ENCODE measurements at regions not wholly inside any gene's neighbourhood (a gene's known extent, or its start where the extent isn't known, plus 50 kb on each side); places are given as distances from the start of the nearest gene placed in this dataset.

GRCh38 chr9:71183251-71183650 is 61.8 kb upstream of the TRPM3 start:
- no peak overlapping the region for H3K27ac ChIP-seq (ENCODE audit: low read depth, low read length)
- H3K4me3 ChIP-seq (ENCODE audit: low read length) = no peak overlapping the region
- H3K9me3 ChIP-seq (ENCODE audit: insufficient read depth, low read depth, low read length) = no peaks in the 10 kb centered on the region
- no peaks in the 10 kb centered on the region for H3K27me3 ChIP-seq (ENCODE audit: insufficient read depth, low read length)
- no peaks in the 10 kb centered on the region; the same call in 1 of the 2 replicates for H3K4me1 ChIP-seq (ENCODE audit: insufficient read depth, low read length)
- 97% methylated on average over 3 of the region's 3 CpGs for WGBS
- H3K9ac ChIP-seq (ENCODE audit: low read depth, low read length) = no peak overlapping the region
- H3K36me3 ChIP-seq (ENCODE audit: insufficient read depth, low read length) = no peaks in the 10 kb centered on the region

GRCh38 chr9:71179183-71179582 is 57.8 kb upstream of the TRPM3 start:
- Histone ChIP-seq H3K27me3 (ENCODE audit: insufficient read depth, low read length) (no peaks in the 10 kb centered on the region), H3K4me1 (ENCODE audit: insufficient read depth, low read length) (no peaks in the 10 kb centered on the region), H3K4me3 (ENCODE audit: low read length) (no peak overlapping the region), H3K9me3 (ENCODE audit: insufficient read depth, low read depth, low read length) (no peaks in the 10 kb centered on the region), H3K27ac (ENCODE audit: low read depth, low read length) (no peak overlapping the region), H3K9ac (ENCODE audit: low read depth, low read length) (no peak overlapping the region), H3K36me3 (ENCODE audit: insufficient read depth, low read length) (no peaks in the 10 kb centered on the region)
- WGBS = 95% methylated on average over 3 of the region's 3 CpGs

GRCh38 chr9:71177901-71178300 is 56.5 kb upstream of the TRPM3 start:
- no peak overlapping the region for H3K4me3 ChIP-seq (ENCODE audit: low read length)
- H3K9me3 ChIP-seq (ENCODE audit: insufficient read depth, low read depth, low read length) = no peaks in the 10 kb centered on the region
- H3K27me3 ChIP-seq (ENCODE audit: insufficient read depth, low read length) = no peaks in the 10 kb centered on the region
- WGBS = 100% methylated on average over 1 of the region's 3 CpGs
- no peak overlapping the region for H3K27ac ChIP-seq (ENCODE audit: low read depth, low read length)
- no peaks in the 10 kb centered on the region; the same call in 1 of the 2 replicates for H3K4me1 ChIP-seq (ENCODE audit: insufficient read depth, low read length)
- H3K9ac ChIP-seq (ENCODE audit: low read depth, low read length) = no peak overlapping the region
- H3K36me3 ChIP-seq (ENCODE audit: insufficient read depth, low read length) = no peaks in the 10 kb centered on the region

GRCh38 chr9:71171517-71171916 is 50.1 kb upstream of the TRPM3 start:
- Histone ChIP-seq H3K4me3 (ENCODE audit: low read length) (no peak overlapping the region), H3K9me3 (ENCODE audit: insufficient read depth, low read depth, low read length) (no peaks in the 10 kb centered on the region), H3K36me3 (ENCODE audit: insufficient read depth, low read length) (no peaks in the 10 kb centered on the region), H3K4me1 (ENCODE audit: insufficient read depth, low read length) (peaks cover 11% of the 10 kb centered on the region; the same call in 1 of the 2 replicates), H3K9ac (ENCODE audit: low read depth, low read length) (no peak overlapping the region), H3K27ac (ENCODE audit: low read depth, low read length) (no peak overlapping the region), H3K27me3 (ENCODE audit: insufficient read depth, low read length) (no peaks in the 10 kb centered on the region)
- WGBS = 70% methylated on average over 9 of the region's 9 CpGs

Measured in HUES64 (cell line).